SK-N-MC (cell line): ENCODE measurements at regions not wholly inside any gene's neighbourhood (a gene's known extent, or its start where the extent isn't known, plus 50 kb on each side); places are given as distances from the start of the nearest gene placed in this dataset.

Experiments
- EZH2 ChIP-seq: fragments of 200-600 bp; sonication (generic); IDR thresholded peaks from one replicate; pipeline ENCODE4 v1.6.1; 2017; ENCODE audit warnings: antibody characterized with exemption
- FOXP2 ChIP-seq: optimal IDR thresholded peaks from 2 replicates; pipeline ENCODE3; 2011; ENCODE audit warnings: mild to moderate bottlenecking, moderate library complexity; ENCODE audit not compliant: insufficient read depth; ENCODE audit errors: extremely low read length, control extremely low read depth
- POLR2AphosphoS5 ChIP-seq: IDR thresholded peaks from 2 replicates; pipeline ENCODE4 v1.6.1; 2012; ENCODE audit warnings: mild to moderate bottlenecking, low read depth, low read length, borderline replicate concordance

DNA sequence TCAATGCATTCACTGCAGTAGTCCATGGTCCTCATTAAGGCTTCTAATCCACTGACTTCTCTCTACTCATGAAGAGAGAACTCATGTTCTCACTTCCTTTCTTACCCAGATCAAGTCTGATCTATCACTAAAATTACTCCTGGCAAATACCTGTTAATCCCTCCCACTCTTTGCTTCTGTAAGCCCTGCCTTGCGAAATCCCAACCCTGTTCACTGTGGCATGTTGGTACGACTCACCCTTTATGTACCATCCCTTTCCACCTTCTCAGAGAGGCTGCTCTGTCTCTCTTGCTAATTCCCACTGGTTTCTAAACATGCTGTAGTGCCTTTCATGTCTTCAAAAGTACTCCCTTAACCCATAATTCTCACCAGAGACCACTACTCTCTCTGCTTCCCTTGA, 272.2 kb upstream of the ACVR2A start:
- TF ChIP-seq POLR2AphosphoS5 (no peak), EZH2 (no peak), FOXP2 (no peak)
